HCT116 (cell line): ENCODE measurements at regions not wholly inside any gene's neighbourhood (a gene's known extent, or its start where the extent isn't known, plus 50 kb on each side); places are given as distances from the start of the nearest gene placed in this dataset.

Experiments used
- ATAC-seq: fragments of 200-7000 bp; cut with Tn5 transposase; 2 replicates; pipeline ENCODE4 v1.9.1; 2020; ENCODE audit warnings: mild to moderate bottlenecking, moderate library complexity
- BruUV-seq: library from RNA; stranded (reverse); fragments of 400-500 nt; replicated peaks from 2 replicates; lab custom pipeline; 2021; lab: Mats Ljungman, UMichigan
- CTCF ChIA-PET: fragments of 300-600 bp; sonication (Branson Sonifier 250); formaldehyde crosslinking; loops from one replicate; lab custom pipeline; 2021; ENCODE audit warnings: antibody characterized with exemption; lab: Charles Lee
- POLR2A ChIA-PET: fragments of 300-600, 350-600 bp; sonication (Branson Sonifier 250); formaldehyde crosslinking; loops from one replicate; lab custom pipeline; 2021; ENCODE audit warnings: antibody characterized with exemption; lab: Charles Lee
- RAD21 ChIA-PET, 2 experiments: fragments of 300-600 bp; sonication (Branson Sonifier 250); formaldehyde crosslinking; loops; one replicate each; lab custom pipeline; 2023; ENCODE audit warnings: low total read pairs in 2 of 2; ENCODE audit not compliant: uncharacterized antibody in 2 of 2, unreplicated experiment in 2 of 2, low non-redundant PET in 1 of 2; lab: Charles Lee
- DNase-seq: peaks from one replicate; pipeline ENCODE4 v3.0.0-alpha.2; 2010; ENCODE audit warnings: low read depth, low spot score
- H2AFZ ChIP-seq: fragments of 200-600 bp; shearing (Covaris generic), sonication (generic); 2 replicates; pipeline ENCODE4 v1.6.1; 2017; ENCODE audit warnings: low read depth, mixed run types, mixed read lengths, antibody characterized with exemption, low read length; ENCODE audit not compliant: poor library complexity, severe bottlenecking
- H3K27ac ChIP-seq: 2 replicates; pipeline ENCODE4 v1.5.1; 2012; ENCODE audit warnings: low read depth, low read length
- H3K27me3 ChIP-seq: fragments of 200-600 bp; sonication (generic); 2 replicates; pipeline ENCODE4 v1.6.1; 2016; ENCODE audit warnings: mixed run types, low read length, mixed read lengths; ENCODE audit not compliant: insufficient read depth
- H3K36me3 ChIP-seq, 2 experiments: fragments of 200-500 bp in 1 of 2; fragments of 200-600 bp in 1 of 2; sonication (Bioruptor generic) in 1 of 2; sonication (generic) in 1 of 2; 2 replicates each; pipeline versions ENCODE4 v1.5.1 to v1.6.1; 2014 to 2016; ENCODE audit warnings: low read length in 2 of 2, inconsistent platforms in 1 of 2, mixed read lengths in 1 of 2, mixed run types in 1 of 2; ENCODE audit not compliant: insufficient read depth in 2 of 2, control insufficient read depth in 1 of 2
- H3K4me1 ChIP-seq, 2 experiments: fragments of 200-600 bp in 1 of 2; sonication (generic) in 1 of 2; 2 replicates each; pipeline versions ENCODE4 v1.5.1 to v1.6.1; 2012 to 2017; ENCODE audit warnings: low read length in 2 of 2, inconsistent platforms in 1 of 2, mild to moderate bottlenecking in 1 of 2, mixed read lengths in 1 of 2, mixed run types in 1 of 2, moderate library complexity in 1 of 2; ENCODE audit not compliant: insufficient read depth in 2 of 2, control insufficient read depth in 1 of 2
- H3K4me2 ChIP-seq: fragments of 200-600 bp; sonication (generic); 2 replicates; pipeline ENCODE4 v1.6.1; 2017; ENCODE audit warnings: mixed run types, low read length, mixed read lengths
- H3K4me3 ChIP-seq, 2 experiments: fragments of 200-600 bp in 1 of 2; sonication (generic) in 1 of 2; replicated peaks in 1 of 2; 2 replicates each; pipeline ENCODE4 v1.5.1; 2011 to 2016; ENCODE audit warnings: low read length in 2 of 2, control low read depth in 1 of 2, low read depth in 1 of 2, mild to moderate bottlenecking in 1 of 2, mixed read lengths in 1 of 2, mixed run types in 1 of 2
- H3K79me2 ChIP-seq: fragments of 200-600 bp; sonication (generic); 2 replicates; pipeline ENCODE4 v1.6.1; 2017; ENCODE audit warnings: mild to moderate bottlenecking, mixed run types, low read length, moderate library complexity, mixed read lengths; ENCODE audit not compliant: insufficient read depth
- H3K9ac ChIP-seq: fragments of 200-600 bp; sonication (generic); 2 replicates; pipeline ENCODE4 v1.6.1; 2016; ENCODE audit warnings: low read length, mixed read lengths
- H3K9me2 ChIP-seq: fragments of 200-600 bp; sonication (generic), shearing (Covaris generic); 2 replicates; pipeline ENCODE4 v1.6.1; 2017; ENCODE audit warnings: mixed run types, mild to moderate bottlenecking, moderate library complexity; ENCODE audit not compliant: insufficient read depth
- H3K9me3 ChIP-seq, 2 experiments: fragments of 200-500 bp in 1 of 2; fragments of 200-600 bp in 1 of 2; sonication (Bioruptor generic) in 1 of 2; sonication (generic) in 1 of 2; 2 replicates each; pipeline ENCODE4 v1.6.1; 2014 to 2017; ENCODE audit warnings: low read length in 2 of 2, mixed read lengths in 2 of 2, inconsistent platforms in 1 of 2, low read depth in 1 of 2, mild to moderate bottlenecking in 1 of 2, mixed run types in 1 of 2, moderate library complexity in 1 of 2; ENCODE audit not compliant: control insufficient read depth in 1 of 2, insufficient read depth in 1 of 2
- H4K20me1 ChIP-seq: fragments of 200-600 bp; sonication (generic), shearing (Covaris generic); 2 replicates; pipeline ENCODE4 v1.6.1; 2017; ENCODE audit warnings: mixed run types, mild to moderate bottlenecking, moderate library complexity; ENCODE audit not compliant: insufficient read depth
- ATF3 ChIP-seq: IDR thresholded peaks from 2 replicates; pipeline ENCODE4 v1.6.1; 2012
- CBX3 ChIP-seq: IDR thresholded peaks from 2 replicates; pipeline ENCODE4 v1.6.1; 2012; ENCODE audit warnings: low read depth
- CTCF ChIP-seq, 3 experiments: fragments of 200-600 bp in 1 of 3; sonication (generic) in 1 of 3; IDR thresholded peaks in 2 of 3; conservative IDR thresholded peaks in 1 of 3; 2 replicates each; pipeline ENCODE4 v1.5.1; 2012 to 2017; ENCODE audit warnings: low read depth in 2 of 3, low read length in 2 of 3, antibody characterized with exemption in 1 of 3, borderline replicate concordance in 1 of 3, control low read depth in 1 of 3, mild to moderate bottlenecking in 1 of 3, mixed read lengths in 1 of 3, mixed run types in 1 of 3, moderate library complexity in 1 of 3; ENCODE audit not compliant: insufficient read depth in 1 of 3
- EGR1 ChIP-seq: IDR thresholded peaks from 2 replicates; pipeline ENCODE4 v1.6.1; 2012; ENCODE audit warnings: low read depth
- ELF1 ChIP-seq: IDR thresholded peaks from 2 replicates; pipeline ENCODE4 v1.6.1; 2012; ENCODE audit warnings: low read depth, borderline replicate concordance
- EZH2phosphoT487 ChIP-seq: fragments of 200-600 bp; IDR thresholded peaks from 2 replicates; pipeline ENCODE4 v1.6.1; 2018; ENCODE audit warnings: antibody characterized with exemption, borderline replicate concordance
- JUND ChIP-seq: IDR thresholded peaks from 2 replicates; pipeline ENCODE4 v1.6.1; 2012
- MAX ChIP-seq: IDR thresholded peaks from 2 replicates; pipeline ENCODE4 v1.6.1; 2012
- POLR2A ChIP-seq: IDR thresholded peaks from 2 replicates; pipeline ENCODE4 v1.7.0; 2011; ENCODE audit warnings: borderline replicate concordance; ENCODE audit not compliant: insufficient read depth, insufficient read length; ENCODE audit errors: extremely low read depth
- SIN3A ChIP-seq: IDR thresholded peaks from 2 replicates; pipeline ENCODE4 v1.6.1; 2012; ENCODE audit warnings: low read depth
- SRF ChIP-seq: IDR thresholded peaks from 2 replicates; pipeline ENCODE4 v1.6.1; 2012; ENCODE audit warnings: low read depth
- TCF7L2 ChIP-seq: IDR thresholded peaks from 2 replicates; pipeline ENCODE4 v1.7.0; 2011; ENCODE audit warnings: borderline replicate concordance, inconsistent platforms; ENCODE audit not compliant: insufficient read depth, insufficient read length; ENCODE audit errors: extremely low read depth
- YY1 ChIP-seq: IDR thresholded peaks from 2 replicates; pipeline ENCODE4 v1.6.1; 2011; ENCODE audit warnings: low read length, low read depth, moderate library complexity, mild to moderate bottlenecking; ENCODE audit not compliant: insufficient replicate concordance; ENCODE audit errors: extremely low read depth
- ZBTB33 ChIP-seq: IDR thresholded peaks from 2 replicates; pipeline ENCODE4 v1.6.1; 2011; ENCODE audit warnings: mild to moderate bottlenecking, low read length, moderate library complexity; ENCODE audit not compliant: insufficient replicate concordance; ENCODE audit errors: extremely low read depth
- intact Hi-C: fragments of 100-400 bp; cut with micrococcal nuclease; formaldehyde crosslinking; loops from 2 replicates; pipeline ENCODE4 v1.10.0; 2022

- DNase-seq (no peak), ATAC-seq (no peak)
- Histone ChIP-seq H3K9ac (no peak overlapping the region), H4K20me1 (no peaks in the 10 kb centered on the region), H3K9me3 (no peaks in the 10 kb centered on the region), H3K4me2 (no peak overlapping the region), H3K9me2 (no peaks in the 10 kb centered on the region), H3K27ac (no peak overlapping the region), H2AFZ (no peak overlapping the region), H3K4me3 (no peak overlapping the region), H3K79me2 (no peaks in the 10 kb centered on the region), H3K27me3 (no peaks in the 10 kb centered on the region), H3K4me1 (no peaks in the 10 kb centered on the region), H3K36me3 (no peaks in the 10 kb centered on the region)
- intact Hi-C loops = no loop called here
- RAD21 ChIA-PET = no interaction called here
- POLR2A ChIA-PET = no interaction called here
- no TSS peak for BruUV-seq
- CTCF ChIA-PET = no interaction called here
- TF ChIP-seq CTCF (IDR thresholded peaks at IDR 0.05 in 2 of 3, conservative IDR thresholded peaks at IDR 0.05 in 1 of 3; ENCODE audit: borderline replicate concordance in 1 of 3, insufficient read depth in 1 of 3, low read depth in 2 of 3, low read length in 2 of 3) (no peak), POLR2A (no peak), JUND (no peak), CBX3 (no peak), ELF1 (no peak), SIN3A (no peak), ATF3 (no peak), YY1 (no peak), TCF7L2 (no peak), ZBTB33 (no peak), MAX (no peak), EGR1 (no peak), EZH2phosphoT487 (no peak), SRF (no peak)
Measured at GRCh38 chrX:43508694-43509093, 147.4 kb upstream of the MAOA start.
